ENCODE measurements at regions not wholly inside any gene's neighbourhood (a gene's known extent, or its start where the extent isn't known, plus 50 kb on each side); places are given as distances from the start of the nearest gene placed in this dataset.

DNA sequence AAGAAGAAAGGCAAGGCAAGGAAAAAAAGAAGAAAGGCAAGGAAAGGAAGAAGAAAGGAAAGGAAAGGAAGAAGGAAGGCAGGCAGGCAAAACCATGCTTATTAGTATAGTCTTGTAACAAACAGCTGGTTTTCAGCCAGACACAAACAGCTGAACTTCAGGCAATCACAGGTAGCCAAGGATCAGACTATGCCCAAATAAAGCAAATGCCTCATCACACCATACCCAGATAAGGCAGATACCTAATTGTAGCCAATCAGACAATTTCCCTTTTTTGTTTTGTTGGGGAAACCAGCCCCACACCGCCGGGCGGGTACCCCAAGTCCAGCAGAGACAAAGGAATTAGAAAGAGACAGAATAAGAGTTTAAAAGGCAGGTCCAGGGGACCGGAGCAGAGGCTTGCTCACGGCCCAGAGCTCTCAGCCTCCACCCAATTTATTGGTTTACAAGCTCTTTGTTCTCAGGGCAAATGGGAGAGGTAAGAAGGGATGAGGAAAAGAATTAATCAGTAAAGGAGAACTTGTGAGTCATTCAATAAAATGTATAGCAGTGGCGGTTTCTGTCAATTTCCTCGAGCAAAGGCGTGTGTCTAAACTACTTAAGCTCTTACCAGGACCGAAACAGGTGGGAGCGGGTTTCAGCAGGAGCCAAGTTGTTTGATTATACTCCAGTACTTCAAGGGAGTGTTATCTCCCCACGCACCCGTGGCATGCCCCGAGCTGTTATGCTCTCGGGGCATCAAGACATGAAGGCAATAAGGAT lies 886.8 kb downstream of the KCNT2 start:
- H3K27me3 Mint-ChIP-seq (ENCODE audit: low read depth in 2 of 2) = no peaks in the 10 kb centered on the region
- no peaks in the 10 kb centered on the region for H3K4me1 ChIP-seq (ENCODE audit: control insufficient read depth, insufficient read depth, low read length)
- H3K9me3 ChIP-seq (ENCODE audit: control insufficient read depth, insufficient read depth, low read length) = no peaks in the 10 kb centered on the region
- H3K4me3 Mint-ChIP-seq = no peak overlapping the region
- no peak for ATAC-seq
- DNase-seq = no peak
- WGBS (ENCODE audit: insufficient coverage) = 88% methylated on average over 14 of the region's 14 CpGs
- H3K27me3 ChIP-seq (ENCODE audit: control insufficient read depth, insufficient read depth, low read length) = no peaks in the 10 kb centered on the region
- H3K36me3 Mint-ChIP-seq = peaks cover 4% of the 10 kb centered on the region
- no peaks in the 10 kb centered on the region for H3K4me1 Mint-ChIP-seq
- H3K36me3 ChIP-seq (ENCODE audit: control insufficient read depth, insufficient read depth, low read length) = no peaks in the 10 kb centered on the region
- no peak overlapping the region for H3K27ac Mint-ChIP-seq
- H3K4me3 ChIP-seq (ENCODE audit: low read length) = no peak overlapping the region
- intact Hi-C loops (cut with micrococcal nuclease) = no loop called here
- H3K27ac ChIP-seq (ENCODE audit: low read length) = no peak overlapping the region
- TF ChIP-seq, protein P1, sequence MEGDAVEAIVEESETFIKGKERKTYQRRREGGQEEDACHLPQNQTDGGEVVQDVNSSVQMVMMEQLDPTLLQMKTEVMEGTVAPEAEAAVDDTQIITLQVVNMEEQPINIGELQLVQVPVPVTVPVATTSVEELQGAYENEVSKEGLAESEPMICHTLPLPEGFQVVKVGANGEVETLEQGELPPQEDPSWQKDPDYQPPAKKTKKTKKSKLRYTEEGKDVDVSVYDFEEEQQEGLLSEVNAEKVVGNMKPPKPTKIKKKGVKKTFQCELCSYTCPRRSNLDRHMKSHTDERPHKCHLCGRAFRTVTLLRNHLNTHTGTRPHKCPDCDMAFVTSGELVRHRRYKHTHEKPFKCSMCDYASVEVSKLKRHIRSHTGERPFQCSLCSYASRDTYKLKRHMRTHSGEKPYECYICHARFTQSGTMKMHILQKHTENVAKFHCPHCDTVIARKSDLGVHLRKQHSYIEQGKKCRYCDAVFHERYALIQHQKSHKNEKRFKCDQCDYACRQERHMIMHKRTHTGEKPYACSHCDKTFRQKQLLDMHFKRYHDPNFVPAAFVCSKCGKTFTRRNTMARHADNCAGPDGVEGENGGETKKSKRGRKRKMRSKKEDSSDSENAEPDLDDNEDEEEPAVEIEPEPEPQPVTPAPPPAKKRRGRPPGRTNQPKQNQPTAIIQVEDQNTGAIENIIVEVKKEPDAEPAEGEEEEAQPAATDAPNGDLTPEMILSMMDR (IDR thresholded peaks at IDR 0.05) = no peak
- H3K9me3 Mint-ChIP-seq = peaks cover 6 to 9% of the 10 kb centered on the region in 2 donors

- DNase-seq = no peak
- H3K36me3 ChIP-seq (ENCODE audit: control insufficient read depth, insufficient read depth, low read length) = no peaks in the 10 kb centered on the region
- TF ChIP-seq, protein P1 (IDR thresholded peaks at IDR 0.05) = no peak
- Mint-ChIP-seq H3K4me3 (no peak overlapping the region), H3K27ac (no peak overlapping the region), H3K27me3 (ENCODE audit: low read depth in 2 of 2) (no peaks in the 10 kb centered on the region), H3K4me1 (no peaks in the 10 kb centered on the region), H3K9me3 (peaks cover 4% of the 10 kb centered on the region in 2 donors), H3K36me3 (peaks cover 4% of the 10 kb centered on the region)
- no peak overlapping the region for H3K4me3 ChIP-seq (ENCODE audit: low read length)
- no peaks in the 10 kb centered on the region for H3K4me1 ChIP-seq (ENCODE audit: control insufficient read depth, insufficient read depth, low read length)
- intact Hi-C loops (cut with micrococcal nuclease) = no loop called here
- no peak overlapping the region for H3K27ac ChIP-seq (ENCODE audit: low read length)
- H3K9me3 ChIP-seq (ENCODE audit: control insufficient read depth, insufficient read depth, low read length) = no peaks in the 10 kb centered on the region
- H3K27me3 ChIP-seq (ENCODE audit: control insufficient read depth, insufficient read depth, low read length) = no peaks in the 10 kb centered on the region
- ATAC-seq = no peak
- WGBS (ENCODE audit: insufficient coverage) = 20% methylated on average over 1 of the region's 3 CpGs
Observed at GRCh38 chr1:195717651-195718050, 890.6 kb downstream of the KCNT2 start.

- peaks cover 3 to 4% of the 10 kb centered on the region in 2 donors for H3K9me3 Mint-ChIP-seq
- H3K27me3 ChIP-seq (ENCODE audit: control insufficient read depth, insufficient read depth, low read length) = no peaks in the 10 kb centered on the region
- H3K4me3 ChIP-seq (ENCODE audit: low read length) = no peak overlapping the region
- H3K27me3 Mint-ChIP-seq (ENCODE audit: low read depth in 2 of 2) = no peaks in the 10 kb centered on the region
- peaks cover 4% of the 10 kb centered on the region for H3K36me3 Mint-ChIP-seq
- TF ChIP-seq, protein P1 (IDR thresholded peaks at IDR 0.05) = no peak
- no peak overlapping the region for H3K27ac ChIP-seq (ENCODE audit: low read length)
- ATAC-seq (no peak), DNase-seq (no peak)
- no CpG with 5 or more reads among the region's 2 CpGs for WGBS (ENCODE audit: insufficient coverage)
- intact Hi-C loops (cut with micrococcal nuclease) = no loop called here
- H3K27ac Mint-ChIP-seq = no peak overlapping the region
- no peaks in the 10 kb centered on the region for H3K4me1 Mint-ChIP-seq
- H3K9me3 ChIP-seq (ENCODE audit: control insufficient read depth, insufficient read depth, low read length) = no peaks in the 10 kb centered on the region
- no peaks in the 10 kb centered on the region for H3K4me1 ChIP-seq (ENCODE audit: control insufficient read depth, insufficient read depth, low read length)
- no peak overlapping the region for H3K4me3 Mint-ChIP-seq
- H3K36me3 ChIP-seq (ENCODE audit: control insufficient read depth, insufficient read depth, low read length) = no peaks in the 10 kb centered on the region
Observed at GRCh38 chr1:195715652-195716051, 892.6 kb downstream of the KCNT2 start.

DNA sequence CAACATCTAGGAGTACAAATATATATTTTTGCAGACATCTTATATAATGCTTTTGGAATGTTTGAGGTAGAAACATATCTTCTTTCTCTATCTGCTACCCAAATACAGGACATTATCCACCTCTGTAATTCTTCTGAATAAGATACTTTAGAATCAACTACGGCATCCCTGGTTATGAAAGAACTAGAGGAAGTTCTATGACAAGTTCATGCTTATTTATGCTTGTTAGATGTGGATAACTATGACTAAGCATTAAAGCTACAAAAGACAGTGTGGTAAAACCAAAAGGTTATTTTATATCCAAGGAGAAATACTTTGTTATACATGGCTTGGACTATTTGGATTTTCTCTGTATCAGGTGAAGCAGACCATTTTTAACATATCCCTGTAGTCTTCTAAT lies 894.0 kb downstream of the KCNT2 start:
- Mint-ChIP-seq H3K9me3 (peaks cover 3 to 4% of the 10 kb centered on the region in 2 donors), H3K27me3 (ENCODE audit: low read depth in 2 of 2) (no peaks in the 10 kb centered on the region), H3K36me3 (peaks cover 4% of the 10 kb centered on the region), H3K27ac (no peak overlapping the region), H3K4me1 (no peaks in the 10 kb centered on the region), H3K4me3 (no peak overlapping the region)
- TF ChIP-seq, protein P1 (IDR thresholded peaks at IDR 0.05) = no peak
- Histone ChIP-seq H3K36me3 (ENCODE audit: control insufficient read depth, insufficient read depth, low read length) (no peaks in the 10 kb centered on the region), H3K27me3 (ENCODE audit: control insufficient read depth, insufficient read depth, low read length) (no peaks in the 10 kb centered on the region), H3K4me3 (ENCODE audit: low read length) (no peak overlapping the region), H3K27ac (ENCODE audit: low read length) (no peak overlapping the region), H3K4me1 (ENCODE audit: control insufficient read depth, insufficient read depth, low read length) (no peaks in the 10 kb centered on the region), H3K9me3 (ENCODE audit: control insufficient read depth, insufficient read depth, low read length) (no peaks in the 10 kb centered on the region)
- DNase-seq (no peak), ATAC-seq (no peak)
- intact Hi-C loops (cut with micrococcal nuclease) = no loop called here
- WGBS (ENCODE audit: insufficient coverage) = no CpG with 5 or more reads among the region's 1 CpG

Data from natural killer cell (primary cell).